ENCODE measurements at regions not wholly inside any gene's neighbourhood (a gene's known extent, or its start where the extent isn't known, plus 50 kb on each side); places are given as distances from the start of the nearest gene placed in this dataset.

DNA sequence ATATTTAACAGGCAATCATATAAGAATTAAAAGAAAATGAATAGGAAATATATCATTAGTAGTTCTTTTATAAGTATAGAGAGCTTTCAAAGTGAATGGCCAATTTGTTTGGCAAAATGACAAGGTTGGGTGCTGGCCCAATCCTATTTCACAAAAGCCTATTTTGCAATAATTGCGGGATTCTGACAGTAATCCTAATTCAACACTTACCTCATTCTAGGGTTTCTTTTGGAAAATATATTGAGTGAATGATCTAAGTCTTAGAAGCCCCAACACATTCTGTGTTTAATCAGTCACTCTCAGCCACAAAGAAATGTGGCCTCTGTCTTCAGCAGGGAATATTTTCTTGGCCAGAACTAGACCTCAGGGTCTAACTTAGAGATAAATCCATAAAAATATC is 835.9 kb upstream of the ZNF608 start:
- Histone ChIP-seq H3K27me3 (ENCODE audit: control insufficient read depth, insufficient read depth, low read length) (no peaks in the 10 kb centered on the region), H3K36me3 (ENCODE audit: control insufficient read depth, insufficient read depth, low read length) (no peaks in the 10 kb centered on the region), H3K27ac (ENCODE audit: low read length) (no peak overlapping the region), H3K4me3 (ENCODE audit: low read length) (no peak overlapping the region), H3K4me1 (ENCODE audit: control insufficient read depth, insufficient read depth, low read length) (no peaks in the 10 kb centered on the region), H3K9me3 (ENCODE audit: control insufficient read depth, low read depth, low read length) (no peaks in the 10 kb centered on the region)
- DNase-seq: no peak
- WGBS (ENCODE audit: insufficient coverage, low lambda C conversion rate): no CpG with 5 or more reads among the region's 1 CpG

DNA sequence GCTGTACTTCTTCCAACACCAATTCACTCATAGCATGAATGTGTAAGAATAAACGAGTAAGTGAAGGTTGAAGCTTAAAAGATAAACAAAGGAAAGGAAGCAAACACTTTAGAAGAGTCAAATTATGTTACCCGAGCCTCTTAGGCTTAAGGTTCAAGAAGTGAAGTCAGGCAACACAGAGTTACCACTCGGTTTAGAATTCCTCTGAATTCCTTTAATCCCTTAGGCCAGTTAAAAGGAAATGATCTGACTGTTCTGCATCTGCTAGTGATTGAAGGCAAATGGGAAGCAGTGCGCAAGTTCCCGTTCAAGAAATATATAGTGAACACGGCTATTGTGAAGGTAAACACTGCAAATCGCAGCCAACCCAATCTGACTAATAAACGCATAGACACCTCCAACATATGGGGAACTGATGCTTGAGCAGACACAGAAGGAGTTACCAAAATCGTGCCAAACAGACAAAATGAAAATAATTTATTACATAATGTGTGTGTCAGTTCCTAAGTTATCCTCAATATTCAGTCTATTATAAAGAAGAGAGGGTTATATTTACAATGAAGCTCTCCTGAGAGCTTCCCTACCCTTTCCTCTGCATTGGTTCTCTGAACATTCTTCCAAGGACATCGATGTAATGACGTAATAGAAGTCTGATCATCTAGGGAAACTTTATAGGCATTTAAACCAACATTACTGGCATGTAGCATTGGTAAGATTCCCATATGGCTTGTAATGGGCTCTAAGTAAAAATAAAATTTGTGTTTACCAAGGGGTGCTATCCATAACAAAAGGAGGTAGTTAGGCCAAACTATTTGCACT is 837.1 kb upstream of the ZNF608 start:
- DNase-seq: no peak
- H3K4me1 ChIP-seq (ENCODE audit: control insufficient read depth, insufficient read depth, low read length): no peaks in the 10 kb centered on the region
- 88% methylated on average over 5 of the region's 11 CpGs for WGBS (ENCODE audit: insufficient coverage, low lambda C conversion rate)
- H3K27me3 ChIP-seq (ENCODE audit: control insufficient read depth, insufficient read depth, low read length): no peaks in the 10 kb centered on the region
- H3K4me3 ChIP-seq (ENCODE audit: low read length): no peak overlapping the region
- H3K9me3 ChIP-seq (ENCODE audit: control insufficient read depth, low read depth, low read length): no peaks in the 10 kb centered on the region
- no peak overlapping the region for H3K27ac ChIP-seq (ENCODE audit: low read length)
- H3K36me3 ChIP-seq (ENCODE audit: control insufficient read depth, insufficient read depth, low read length): no peaks in the 10 kb centered on the region

- Histone ChIP-seq H3K36me3 (ENCODE audit: control insufficient read depth, insufficient read depth, low read length) (no peaks in the 10 kb centered on the region), H3K4me1 (ENCODE audit: control insufficient read depth, insufficient read depth, low read length) (no peaks in the 10 kb centered on the region), H3K4me3 (ENCODE audit: low read length) (no peak overlapping the region), H3K27me3 (ENCODE audit: control insufficient read depth, insufficient read depth, low read length) (no peaks in the 10 kb centered on the region), H3K9me3 (ENCODE audit: control insufficient read depth, low read depth, low read length) (no peaks in the 10 kb centered on the region), H3K27ac (ENCODE audit: low read length) (no peak overlapping the region)
- no CpG with 5 or more reads among the region's 3 CpGs for WGBS (ENCODE audit: insufficient coverage, low lambda C conversion rate)
- no peak for DNase-seq
Observed at GRCh38 chr5:125584140-125584520, 837.7 kb upstream of the ZNF608 start.

DNA sequence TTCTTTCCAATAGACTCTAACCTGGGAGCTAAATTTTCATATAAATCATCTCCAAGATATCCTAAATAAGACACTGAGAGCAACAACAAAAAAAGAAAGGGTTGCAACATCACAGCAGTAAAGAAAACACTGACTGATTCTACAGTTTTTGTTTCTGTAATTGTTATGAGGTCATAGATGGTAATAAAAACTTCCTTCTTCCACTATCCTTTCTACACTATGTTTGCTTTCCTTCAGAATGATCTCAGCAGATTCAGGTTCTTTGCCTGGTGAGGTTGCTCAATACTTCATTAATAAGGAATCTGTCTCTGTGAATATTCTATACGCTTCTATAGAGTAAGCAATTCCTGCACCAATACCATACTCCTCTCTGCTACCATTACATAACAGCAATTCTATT is 835.6 kb upstream of the GRAMD2B start:
- no peaks in the 10 kb centered on the region for H3K4me1 ChIP-seq (ENCODE audit: control insufficient read depth, insufficient read depth, low read length)
- DNase-seq: no peak
- no peak overlapping the region for H3K27ac ChIP-seq (ENCODE audit: low read length)
- H3K36me3 ChIP-seq (ENCODE audit: control insufficient read depth, insufficient read depth, low read length): no peaks in the 10 kb centered on the region
- no CpG with 5 or more reads among the region's 1 CpG for WGBS (ENCODE audit: insufficient coverage, low lambda C conversion rate)
- no peaks in the 10 kb centered on the region for H3K9me3 ChIP-seq (ENCODE audit: control insufficient read depth, low read depth, low read length)
- no peak overlapping the region for H3K4me3 ChIP-seq (ENCODE audit: low read length)
- no peaks in the 10 kb centered on the region for H3K27me3 ChIP-seq (ENCODE audit: control insufficient read depth, insufficient read depth, low read length)

- no peaks in the 10 kb centered on the region for H3K36me3 ChIP-seq (ENCODE audit: control insufficient read depth, insufficient read depth, low read length)
- no peak overlapping the region for H3K4me3 ChIP-seq (ENCODE audit: low read length)
- H3K27me3 ChIP-seq (ENCODE audit: control insufficient read depth, insufficient read depth, low read length): no peaks in the 10 kb centered on the region
- H3K9me3 ChIP-seq (ENCODE audit: control insufficient read depth, low read depth, low read length): no peaks in the 10 kb centered on the region
- no peak for DNase-seq
- WGBS (ENCODE audit: insufficient coverage, low lambda C conversion rate): 82% methylated on average over 1 of the region's 3 CpGs
- H3K4me1 ChIP-seq (ENCODE audit: control insufficient read depth, insufficient read depth, low read length): no peaks in the 10 kb centered on the region
- H3K27ac ChIP-seq (ENCODE audit: low read length): no peak overlapping the region
Observed at GRCh38 chr5:125592856-125593255, 830.4 kb upstream of the GRAMD2B start.

DNA sequence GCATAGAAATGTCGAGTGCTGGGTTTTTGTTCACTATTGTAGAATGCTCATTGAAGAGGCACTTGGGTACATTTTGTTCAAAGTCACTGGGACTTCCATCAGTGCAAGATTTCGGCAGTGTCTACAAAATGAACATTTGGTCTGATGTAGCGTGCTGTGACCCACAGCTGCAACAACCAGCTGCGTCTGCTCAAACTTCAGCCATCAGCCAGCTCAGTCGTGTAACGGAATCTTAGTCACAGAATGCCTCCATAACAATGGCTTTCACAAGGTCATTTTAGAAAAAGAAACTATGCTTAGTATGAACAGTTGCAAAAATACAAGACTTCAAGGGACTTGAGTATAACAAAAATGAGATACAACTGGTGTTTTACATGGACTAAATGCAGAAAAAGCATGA is 828.1 kb upstream of the GRAMD2B start:
- no peaks in the 10 kb centered on the region for H3K27me3 ChIP-seq (ENCODE audit: control insufficient read depth, insufficient read depth, low read length)
- H3K4me3 ChIP-seq (ENCODE audit: low read length): no peak overlapping the region
- no peaks in the 10 kb centered on the region for H3K4me1 ChIP-seq (ENCODE audit: control insufficient read depth, insufficient read depth, low read length)
- peak in 1 of 2 donors; percentile 11 for DNase-seq
- no peaks in the 10 kb centered on the region for H3K36me3 ChIP-seq (ENCODE audit: control insufficient read depth, insufficient read depth, low read length)
- WGBS (ENCODE audit: insufficient coverage, low lambda C conversion rate): no CpG with 5 or more reads among the region's 6 CpGs
- no peaks in the 10 kb centered on the region for H3K9me3 ChIP-seq (ENCODE audit: control insufficient read depth, low read depth, low read length)
- H3K27ac ChIP-seq (ENCODE audit: low read length): no peak overlapping the region

DNA sequence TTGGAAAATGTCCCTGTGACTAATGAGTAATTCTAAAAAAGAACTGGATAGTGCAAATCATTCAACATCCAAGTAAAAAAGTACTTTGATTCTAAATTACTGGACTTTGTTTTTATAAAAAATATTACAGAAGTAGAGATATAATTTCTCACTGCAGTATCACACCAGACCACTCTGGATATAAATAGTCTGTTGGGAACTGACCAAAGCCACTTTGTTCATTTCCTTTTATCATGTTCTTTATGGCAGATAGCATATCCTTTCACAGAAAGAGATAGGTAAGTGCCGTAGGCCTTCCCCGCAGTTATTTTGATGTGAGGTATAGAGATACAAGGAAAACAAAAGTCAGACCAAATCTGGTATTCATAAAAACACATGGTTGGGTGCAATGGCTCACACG is 827.4 kb upstream of the GRAMD2B start:
- no peak overlapping the region for H3K27ac ChIP-seq (ENCODE audit: low read length)
- H3K9me3 ChIP-seq (ENCODE audit: control insufficient read depth, low read depth, low read length): no peaks in the 10 kb centered on the region
- WGBS (ENCODE audit: insufficient coverage, low lambda C conversion rate): 100% methylated on average over 2 of the region's 3 CpGs
- DNase-seq: no peak
- H3K27me3 ChIP-seq (ENCODE audit: control insufficient read depth, insufficient read depth, low read length): no peaks in the 10 kb centered on the region
- no peaks in the 10 kb centered on the region for H3K36me3 ChIP-seq (ENCODE audit: control insufficient read depth, insufficient read depth, low read length)
- H3K4me1 ChIP-seq (ENCODE audit: control insufficient read depth, insufficient read depth, low read length): no peaks in the 10 kb centered on the region
- no peak overlapping the region for H3K4me3 ChIP-seq (ENCODE audit: low read length)

DNA sequence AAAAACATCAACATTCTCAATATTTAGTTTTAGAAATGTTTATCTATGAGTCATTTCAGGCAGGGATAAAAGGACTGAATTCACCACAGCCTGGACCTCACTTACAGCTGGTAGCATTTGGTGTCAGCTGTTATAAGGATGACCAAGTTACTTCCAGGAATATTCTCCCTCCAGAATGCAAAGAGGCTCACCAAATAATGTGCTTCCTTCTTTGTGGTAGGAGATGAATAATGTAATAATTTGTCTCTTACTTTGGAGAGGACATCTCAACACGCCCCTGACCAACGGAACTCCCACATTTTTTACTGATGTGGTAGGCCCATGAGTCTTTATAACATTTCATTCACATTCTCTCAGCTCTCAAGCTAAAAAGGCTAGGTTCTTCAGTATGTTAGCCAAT is 825.9 kb upstream of the GRAMD2B start:
- Histone ChIP-seq H3K4me3 (ENCODE audit: low read length) (no peak overlapping the region), H3K27ac (ENCODE audit: low read length) (no peak overlapping the region), H3K4me1 (ENCODE audit: control insufficient read depth, insufficient read depth, low read length) (no peaks in the 10 kb centered on the region), H3K36me3 (ENCODE audit: control insufficient read depth, insufficient read depth, low read length) (no peaks in the 10 kb centered on the region), H3K9me3 (ENCODE audit: control insufficient read depth, low read depth, low read length) (no peaks in the 10 kb centered on the region), H3K27me3 (ENCODE audit: control insufficient read depth, insufficient read depth, low read length) (no peaks in the 10 kb centered on the region)
- DNase-seq: no peak
- no CpG with 5 or more reads among the region's 2 CpGs for WGBS (ENCODE audit: insufficient coverage, low lambda C conversion rate)

GRCh38 chr5:125600559-125600958 is 822.6 kb upstream of the GRAMD2B start:
- no peak overlapping the region for H3K4me3 ChIP-seq (ENCODE audit: low read length)
- H3K36me3 ChIP-seq (ENCODE audit: control insufficient read depth, insufficient read depth, low read length): no peaks in the 10 kb centered on the region
- no peak for DNase-seq
- no peak overlapping the region for H3K27ac ChIP-seq (ENCODE audit: low read length)
- no peaks in the 10 kb centered on the region for H3K9me3 ChIP-seq (ENCODE audit: control insufficient read depth, low read depth, low read length)
- H3K27me3 ChIP-seq (ENCODE audit: control insufficient read depth, insufficient read depth, low read length): no peaks in the 10 kb centered on the region
- no peaks in the 10 kb centered on the region for H3K4me1 ChIP-seq (ENCODE audit: control insufficient read depth, insufficient read depth, low read length)
- WGBS (ENCODE audit: insufficient coverage, low lambda C conversion rate): 100% methylated on average over 1 of the region's 1 CpG

- H3K9me3 ChIP-seq (ENCODE audit: control insufficient read depth, low read depth, low read length): no peaks in the 10 kb centered on the region
- WGBS (ENCODE audit: insufficient coverage, low lambda C conversion rate): 100% methylated on average over 1 of the region's 4 CpGs
- H3K4me1 ChIP-seq (ENCODE audit: control insufficient read depth, insufficient read depth, low read length): no peaks in the 10 kb centered on the region
- no peaks in the 10 kb centered on the region for H3K36me3 ChIP-seq (ENCODE audit: control insufficient read depth, insufficient read depth, low read length)
- H3K27me3 ChIP-seq (ENCODE audit: control insufficient read depth, insufficient read depth, low read length): no peaks in the 10 kb centered on the region
- DNase-seq: no peak
- no peak overlapping the region for H3K4me3 ChIP-seq (ENCODE audit: low read length)
- no peak overlapping the region for H3K27ac ChIP-seq (ENCODE audit: low read length)
Observed at GRCh38 chr5:125602184-125602583, 821.0 kb upstream of the GRAMD2B start.

- no peaks in the 10 kb centered on the region for H3K4me1 ChIP-seq (ENCODE audit: control insufficient read depth, insufficient read depth, low read length)
- H3K27ac ChIP-seq (ENCODE audit: low read length): no peak overlapping the region
- no peak overlapping the region for H3K4me3 ChIP-seq (ENCODE audit: low read length)
- 100% methylated on average over 2 of the region's 3 CpGs for WGBS (ENCODE audit: insufficient coverage, low lambda C conversion rate)
- H3K9me3 ChIP-seq (ENCODE audit: control insufficient read depth, low read depth, low read length): no peaks in the 10 kb centered on the region
- no peaks in the 10 kb centered on the region for H3K36me3 ChIP-seq (ENCODE audit: control insufficient read depth, insufficient read depth, low read length)
- DNase-seq: no peak
- no peaks in the 10 kb centered on the region for H3K27me3 ChIP-seq (ENCODE audit: control insufficient read depth, insufficient read depth, low read length)
Observed at GRCh38 chr5:125603321-125603720, 819.9 kb upstream of the GRAMD2B start.
